GM20000 (cell line): ENCODE measurements at regions not wholly inside any gene's neighbourhood (a gene's known extent, or its start where the extent isn't known, plus 50 kb on each side); places are given as distances from the start of the nearest gene placed in this dataset.

Experiments used
- DNase-seq: peaks from one replicate; pipeline ENCODE4 v3.0.0; 2012; ENCODE audit warnings: low spot score
- CTCF ChIP-seq: IDR thresholded peaks from 2 replicates; pipeline ENCODE4 v1.5.1; 2012; ENCODE audit warnings: mild to moderate bottlenecking, control low read depth; ENCODE audit errors: extremely low read depth, missing control alignments

DNA sequence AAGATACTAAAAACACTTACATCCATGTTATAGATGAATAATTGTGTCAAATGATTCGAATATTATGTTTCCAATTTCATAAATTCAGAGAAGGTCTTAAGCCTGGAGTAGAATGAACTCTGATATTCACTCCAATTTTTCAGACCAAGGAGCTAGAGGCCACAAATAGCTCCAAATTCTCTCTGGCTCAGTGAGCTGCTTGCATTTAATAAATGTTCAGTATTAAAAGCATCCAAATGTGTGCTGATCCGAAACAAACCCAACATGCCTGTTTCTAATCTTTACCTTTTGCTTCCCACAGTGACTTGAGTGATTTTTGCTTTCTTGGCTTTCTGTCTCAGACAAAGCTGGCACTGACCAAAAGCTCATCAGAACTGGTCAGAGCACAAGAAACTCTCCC lies 291.4 kb downstream of the CCDC85A start:
- no peak for TF ChIP-seq CTCF
- DNase-seq = no peak

DNA sequence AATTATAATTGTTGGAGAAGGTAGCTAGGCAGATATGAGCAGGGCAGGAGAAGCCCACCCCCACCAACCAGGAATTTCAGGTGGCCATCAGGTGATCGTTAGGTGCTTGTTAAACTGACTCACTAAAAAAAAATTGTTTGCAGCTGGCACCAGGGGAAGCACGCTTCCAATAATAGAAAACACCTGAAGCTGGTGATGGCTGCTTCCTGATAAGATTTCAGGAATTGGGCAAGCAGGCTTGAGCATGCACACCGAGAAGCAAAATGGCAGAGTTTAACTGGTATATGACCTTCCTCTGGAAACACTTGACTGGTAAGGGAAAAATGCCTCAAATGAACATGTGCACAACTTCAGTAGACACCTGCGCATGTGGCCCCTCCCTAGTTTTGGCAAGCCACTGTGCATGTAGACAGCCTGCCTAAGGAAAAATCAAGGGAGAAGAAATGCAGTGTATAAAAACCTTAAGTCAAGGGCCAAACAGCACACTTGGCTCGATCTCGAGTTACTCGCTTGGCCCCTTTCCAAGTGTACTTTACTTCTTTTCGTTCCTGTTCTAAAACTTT lies 292.8 kb downstream of the CCDC85A start:
- no peak for TF ChIP-seq CTCF
- no peak for DNase-seq

GRCh38 chr2:56478027-56478426 lies 294.2 kb downstream of the CCDC85A start:
- TF ChIP-seq CTCF = no peak
- no peak for DNase-seq

DNA sequence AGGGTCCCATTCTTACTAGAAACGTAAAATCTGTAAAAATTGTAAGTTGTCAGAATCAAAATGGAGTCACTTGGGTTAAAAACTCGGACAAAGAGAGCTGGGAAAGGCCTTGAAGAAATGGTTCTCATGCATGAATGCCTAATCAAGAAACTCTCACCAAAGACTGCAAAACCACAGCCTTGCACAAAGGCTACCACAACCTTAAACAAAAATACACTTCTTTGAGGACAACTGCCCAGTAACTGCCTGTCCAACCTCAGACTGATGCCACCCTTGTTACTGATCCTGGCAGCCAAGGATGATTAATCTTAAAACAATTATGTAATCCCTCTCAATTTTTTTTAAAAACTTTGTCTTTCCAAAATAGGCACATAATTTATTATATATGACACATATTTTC lies 299.3 kb downstream of the CCDC85A start:
- no peak for TF ChIP-seq CTCF
- DNase-seq = no peak

GRCh38 chr2:56484906-56485305 lies 301.1 kb downstream of the CCDC85A start:
- no peak for DNase-seq
- no peak for TF ChIP-seq CTCF

GRCh38 chr2:56500317-56500716 lies 316.5 kb downstream of the CCDC85A start:
- DNase-seq = no peak
- TF ChIP-seq CTCF = no peak

GRCh38 chr2:56502616-56503015 lies 318.8 kb downstream of the CCDC85A start:
- DNase-seq = no peak
- no peak for TF ChIP-seq CTCF
